WTC11 (cell line): ENCODE measurements at regions not wholly inside any gene's neighbourhood (a gene's known extent, or its start where the extent isn't known, plus 50 kb on each side); places are given as distances from the start of the nearest gene placed in this dataset.

Experiments
- ATAC-seq: fragments of 200-7000 bp; cut with Tn5 transposase; 2 replicates; pipeline ENCODE4 v1.10.0; 2021; ENCODE audit warnings: mild to moderate bottlenecking, moderate library complexity
- CTCF ChIA-PET: fragments of 300-600 bp; sonication (Branson Sonifier 250); formaldehyde crosslinking; loops from one replicate; lab custom pipeline; 2021; ENCODE audit warnings: antibody characterized with exemption; lab: Charles Lee
- POLR2A ChIA-PET: fragments of 350-600 bp; sonication (Branson Sonifier 250); formaldehyde crosslinking; loops from one replicate; lab custom pipeline; 2021; ENCODE audit warnings: antibody characterized with exemption; lab: Charles Lee
- DNase-seq: peaks from one replicate; pipeline ENCODE4 v3.0.0; 2021; ENCODE audit warnings: low spot score
- H3K27ac Mint-ChIP-seq: 2 replicates; pipeline ENCODE4 v1.8.0; 2021; ENCODE audit warnings: mixed read lengths
- H3K27me3 Mint-ChIP-seq: 2 replicates; pipeline ENCODE4 v1.8.0; 2021; ENCODE audit warnings: low read depth, mild to moderate bottlenecking, moderate library complexity, mixed read lengths
- H3K36me3 Mint-ChIP-seq: 2 replicates; pipeline ENCODE4 v1.8.0; 2021; ENCODE audit warnings: mixed read lengths
- H3K4me1 Mint-ChIP-seq: 2 replicates; pipeline ENCODE4 v1.8.0; 2022; ENCODE audit warnings: mixed read lengths
- H3K4me3 Mint-ChIP-seq: 2 replicates; pipeline ENCODE4 v1.8.0; 2021; ENCODE audit warnings: mild to moderate bottlenecking, moderate library complexity, mixed read lengths
- H3K9me3 Mint-ChIP-seq: 2 replicates; pipeline ENCODE4 v1.8.0; 2021; ENCODE audit warnings: mixed read lengths
- CREB1 ChIP-seq: sonication (generic); formaldehyde crosslinking; IDR thresholded peaks from 2 replicates; pipeline ENCODE4 v1.8.0; 2023; ENCODE audit warnings: mild to moderate bottlenecking, missing genetic modification reagents
- FOXP1 ChIP-seq: sonication (generic); formaldehyde crosslinking; IDR thresholded peaks from 2 replicates; pipeline ENCODE4 v1.8.0; 2022; ENCODE audit warnings: missing genetic modification reagents, mild to moderate bottlenecking, moderate library complexity, borderline replicate concordance
- GABPB1 ChIP-seq: sonication (generic); formaldehyde crosslinking; IDR thresholded peaks from 2 replicates; pipeline ENCODE4 v1.8.1; 2023; ENCODE audit warnings: mild to moderate bottlenecking, missing genetic modification reagents
- GRHL2 ChIP-seq: fragments of 250-450 bp; sonication (Bioruptor Pico); IDR thresholded peaks from 2 replicates; pipeline ENCODE4 v1.8.0; 2022; ENCODE audit warnings: mild to moderate bottlenecking, moderate library complexity; ENCODE audit not compliant: insufficient replicate concordance, severe bottlenecking
- IRF2 ChIP-seq: sonication (generic); formaldehyde crosslinking; IDR thresholded peaks from 2 replicates; pipeline ENCODE4 v1.8.0; 2022; ENCODE audit warnings: low read depth, missing genetic modification reagents, borderline replicate concordance
- KAT7 ChIP-seq: sonication (generic); formaldehyde crosslinking; IDR thresholded peaks from 2 replicates; pipeline ENCODE4 v1.8.1; 2023; ENCODE audit warnings: missing genetic modification reagents, mild to moderate bottlenecking, borderline replicate concordance
- MYBL2 ChIP-seq: sonication (generic); formaldehyde crosslinking; IDR thresholded peaks from 2 replicates; pipeline ENCODE4 v1.8.1; 2023; ENCODE audit warnings: mild to moderate bottlenecking, moderate library complexity, missing genetic modification reagents
- NR2C2 ChIP-seq: sonication (generic); formaldehyde crosslinking; IDR thresholded peaks from 2 replicates; pipeline ENCODE4 v1.8.0; 2022; ENCODE audit warnings: mild to moderate bottlenecking, missing genetic modification reagents
- PRRX2 ChIP-seq: fragments of 250-450 bp; sonication (Bioruptor Pico); IDR thresholded peaks from 2 replicates; pipeline ENCODE4 v1.8.0; 2021; ENCODE audit warnings: mild to moderate bottlenecking
- SMAD3 ChIP-seq: sonication (generic); formaldehyde crosslinking; IDR thresholded peaks from 2 replicates; pipeline ENCODE4 v1.8.0; 2022; ENCODE audit warnings: missing genetic modification reagents, mild to moderate bottlenecking, borderline replicate concordance
- SMAD4 ChIP-seq: sonication (generic); formaldehyde crosslinking; IDR thresholded peaks from 2 replicates; pipeline ENCODE4 v1.8.0; 2022; ENCODE audit warnings: mild to moderate bottlenecking, missing genetic modification reagents
- SOX15 ChIP-seq: fragments of 250-450 bp; sonication (Bioruptor Pico); IDR thresholded peaks from 2 replicates; pipeline ENCODE4 v1.9.0; 2021; ENCODE audit warnings: mild to moderate bottlenecking
- SP1 ChIP-seq: sonication (generic); formaldehyde crosslinking; conservative IDR thresholded peaks from 2 replicates; pipeline ENCODE4 v1.8.1; 2022; ENCODE audit warnings: missing genetic modification reagents
- TEAD4 ChIP-seq: sonication (generic); formaldehyde crosslinking; IDR thresholded peaks from 2 replicates; pipeline ENCODE4 v1.8.0; 2022; ENCODE audit warnings: mild to moderate bottlenecking, missing genetic modification reagents
- ZNF263 ChIP-seq: sonication (generic); formaldehyde crosslinking; IDR thresholded peaks from 2 replicates; pipeline ENCODE4 v1.8.1; 2022; ENCODE audit warnings: low read depth, mild to moderate bottlenecking, moderate library complexity, missing genetic modification reagents
- ZNF317 ChIP-seq: sonication (generic); formaldehyde crosslinking; IDR thresholded peaks from 2 replicates; pipeline ENCODE4 v1.8.1; 2023; ENCODE audit warnings: low read depth, mild to moderate bottlenecking, moderate library complexity, missing genetic modification reagents, borderline replicate concordance
- TF ChIP-seq, protein P1 (sequence below): sonication (generic); formaldehyde crosslinking; IDR thresholded peaks from 2 replicates; pipeline ENCODE4 v1.8.0; 2022; ENCODE audit warnings: mild to moderate bottlenecking, missing genetic modification reagents
- TF ChIP-seq, protein P2 (sequence below): sonication (generic); formaldehyde crosslinking; conservative IDR thresholded peaks from 2 replicates; pipeline ENCODE4 v1.8.1; 2023; ENCODE audit warnings: mild to moderate bottlenecking, low read depth, missing genetic modification reagents, moderate library complexity
- TF ChIP-seq, protein P3 (sequence below): sonication (generic); formaldehyde crosslinking; IDR thresholded peaks from 2 replicates; pipeline ENCODE4 v1.8.1; 2022; ENCODE audit warnings: low read depth, mild to moderate bottlenecking, moderate library complexity, missing genetic modification reagents, borderline replicate concordance
- TF ChIP-seq, protein P4 (sequence below): fragments of 200-600 bp; IDR thresholded peaks from 2 replicates; pipeline ENCODE4 v1.8.0; 2022; ENCODE audit warnings: antibody characterized with exemption
- TF ChIP-seq, protein P5 (sequence below): fragments of 250-450 bp; sonication (Bioruptor Pico); IDR thresholded peaks from 2 replicates; pipeline ENCODE4 v1.9.0; 2021; ENCODE audit warnings: mild to moderate bottlenecking
- TF ChIP-seq, protein P6 (sequence below): sonication (generic); formaldehyde crosslinking; conservative IDR thresholded peaks from 2 replicates; pipeline ENCODE4 v1.8.1; 2022; ENCODE audit warnings: mild to moderate bottlenecking, missing genetic modification reagents
- TF ChIP-seq, protein P7 (sequence below): sonication (generic); formaldehyde crosslinking; IDR thresholded peaks from 2 replicates; pipeline ENCODE4 v1.8.1; 2022; ENCODE audit warnings: low read depth, missing genetic modification reagents, borderline replicate concordance

DNA sequence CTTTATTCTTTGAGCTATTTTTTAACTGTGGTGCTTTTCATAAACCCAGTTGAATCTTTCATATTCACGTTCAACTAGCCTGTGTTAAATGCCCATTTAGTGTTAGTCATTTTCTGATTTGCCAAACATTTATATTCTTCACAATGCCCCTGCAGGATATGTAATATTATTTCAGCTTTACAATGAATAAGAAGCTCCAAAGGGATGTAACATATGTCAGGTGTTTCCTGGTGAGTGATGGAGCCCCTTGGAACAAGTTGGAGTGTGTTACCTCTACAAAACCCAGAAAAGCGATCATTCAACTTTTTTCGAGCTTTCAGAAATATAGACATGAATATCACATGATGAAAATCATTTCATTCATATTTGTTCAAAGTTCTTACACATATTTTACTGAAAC lies 471.0 kb upstream of the CDH2 start:
- peaks cover 5% of the 10 kb centered on the region for H3K4me1 Mint-ChIP-seq
- no peak overlapping the region for H3K27ac Mint-ChIP-seq
- H3K27me3 Mint-ChIP-seq = no peaks in the 10 kb centered on the region
- H3K36me3 Mint-ChIP-seq = no peaks in the 10 kb centered on the region
- ATAC-seq (no peak), DNase-seq (no peak)
- CTCF ChIA-PET = no interaction called here
- POLR2A ChIA-PET = no interaction called here
- no peak for TF ChIP-seq MYBL2 (CRISPR knock-in tag)
- H3K4me3 Mint-ChIP-seq = no peak overlapping the region
- H3K9me3 Mint-ChIP-seq = no peaks in the 10 kb centered on the region

DNA sequence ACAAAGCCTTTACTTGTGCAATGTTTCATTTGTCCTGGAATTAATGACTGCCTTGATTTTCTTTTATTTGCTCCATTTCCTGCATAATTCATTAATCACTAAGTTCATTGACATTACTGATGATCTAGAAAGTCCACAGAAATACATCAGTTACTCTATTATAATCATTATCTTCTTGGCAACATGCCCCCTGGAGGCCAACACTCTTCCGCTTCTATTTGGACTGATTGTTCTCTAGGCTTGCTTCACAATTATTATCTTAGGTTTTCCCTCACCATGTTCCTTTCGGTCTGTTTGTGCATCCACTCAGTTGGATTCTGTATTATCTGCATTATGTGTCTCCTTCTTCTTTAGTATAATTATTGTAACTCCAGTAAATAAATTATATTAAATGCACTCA lies 461.0 kb upstream of the CDH2 start:
- H3K27ac Mint-ChIP-seq = no peak overlapping the region
- POLR2A ChIA-PET = no interaction called here
- CTCF ChIA-PET = interaction anchor here (1.0 kb wide), 1 partner anchor 73 kb away, joined by 3 read pairs; no protein-coding TSS in a partner anchor
- no peaks in the 10 kb centered on the region for H3K36me3 Mint-ChIP-seq
- no peak for DNase-seq
- peaks cover 13% of the 10 kb centered on the region for H3K4me1 Mint-ChIP-seq
- ATAC-seq = no peak
- H3K27me3 Mint-ChIP-seq = no peaks in the 10 kb centered on the region
- TF ChIP-seq, protein P1, sequence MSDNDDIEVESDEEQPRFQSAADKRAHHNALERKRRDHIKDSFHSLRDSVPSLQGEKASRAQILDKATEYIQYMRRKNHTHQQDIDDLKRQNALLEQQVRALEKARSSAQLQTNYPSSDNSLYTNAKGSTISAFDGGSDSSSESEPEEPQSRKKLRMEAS = no peak
- TF ChIP-seq CREB1 = no peak
- TF ChIP-seq TEAD4 (CRISPR knock-in tag) = no peak
- no peak for TF ChIP-seq MYBL2 (CRISPR knock-in tag)
- TF ChIP-seq SMAD3 (CRISPR knock-in tag) = no peak
- no peak for TF ChIP-seq SOX15 (CRISPR knock-in tag)
- TF ChIP-seq ZNF317 = no peak
- TF ChIP-seq, all 79 proteins: peak for 0
- peaks cover 12% of the 10 kb centered on the region for H3K9me3 Mint-ChIP-seq
- no peak overlapping the region for H3K4me3 Mint-ChIP-seq

DNA sequence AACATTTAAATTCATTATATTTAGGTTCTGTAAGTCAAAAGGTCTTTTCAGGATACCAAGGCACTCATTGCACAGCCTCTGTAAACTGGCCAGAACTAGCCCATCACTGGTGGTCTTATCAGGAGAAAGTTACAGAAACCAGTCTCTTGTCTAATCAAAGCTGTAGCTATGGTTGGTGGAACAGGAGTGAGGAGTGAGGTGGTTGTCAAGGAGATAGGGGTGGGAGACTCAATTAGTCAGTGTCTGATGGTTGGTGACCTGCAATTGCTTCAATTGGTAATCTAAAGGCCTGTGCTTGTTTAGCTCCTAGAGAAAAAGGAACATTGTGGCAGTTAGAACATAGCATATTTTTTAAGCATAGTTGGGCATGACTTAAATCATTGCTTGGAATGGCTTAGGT lies 458.6 kb upstream of the CDH2 start:
- H3K4me1 Mint-ChIP-seq = peaks cover 13% of the 10 kb centered on the region
- H3K4me3 Mint-ChIP-seq = no peak overlapping the region
- no peaks in the 10 kb centered on the region for H3K36me3 Mint-ChIP-seq
- no peaks in the 10 kb centered on the region for H3K27me3 Mint-ChIP-seq
- H3K27ac Mint-ChIP-seq = no peak overlapping the region
- CTCF ChIA-PET = interaction anchor here (1.4 kb wide), 1 partner anchor 22 kb away, joined by 4 read pairs; no protein-coding TSS in a partner anchor
- TF ChIP-seq, protein P2, sequence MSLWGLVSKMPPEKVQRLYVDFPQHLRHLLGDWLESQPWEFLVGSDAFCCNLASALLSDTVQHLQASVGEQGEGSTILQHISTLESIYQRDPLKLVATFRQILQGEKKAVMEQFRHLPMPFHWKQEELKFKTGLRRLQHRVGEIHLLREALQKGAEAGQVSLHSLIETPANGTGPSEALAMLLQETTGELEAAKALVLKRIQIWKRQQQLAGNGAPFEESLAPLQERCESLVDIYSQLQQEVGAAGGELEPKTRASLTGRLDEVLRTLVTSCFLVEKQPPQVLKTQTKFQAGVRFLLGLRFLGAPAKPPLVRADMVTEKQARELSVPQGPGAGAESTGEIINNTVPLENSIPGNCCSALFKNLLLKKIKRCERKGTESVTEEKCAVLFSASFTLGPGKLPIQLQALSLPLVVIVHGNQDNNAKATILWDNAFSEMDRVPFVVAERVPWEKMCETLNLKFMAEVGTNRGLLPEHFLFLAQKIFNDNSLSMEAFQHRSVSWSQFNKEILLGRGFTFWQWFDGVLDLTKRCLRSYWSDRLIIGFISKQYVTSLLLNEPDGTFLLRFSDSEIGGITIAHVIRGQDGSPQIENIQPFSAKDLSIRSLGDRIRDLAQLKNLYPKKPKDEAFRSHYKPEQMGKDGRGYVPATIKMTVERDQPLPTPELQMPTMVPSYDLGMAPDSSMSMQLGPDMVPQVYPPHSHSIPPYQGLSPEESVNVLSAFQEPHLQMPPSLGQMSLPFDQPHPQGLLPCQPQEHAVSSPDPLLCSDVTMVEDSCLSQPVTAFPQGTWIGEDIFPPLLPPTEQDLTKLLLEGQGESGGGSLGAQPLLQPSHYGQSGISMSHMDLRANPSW = no peak
- H3K9me3 Mint-ChIP-seq = peaks cover 12% of the 10 kb centered on the region
- no peak for ATAC-seq
- no peak for DNase-seq
- POLR2A ChIA-PET = no interaction called here

DNA sequence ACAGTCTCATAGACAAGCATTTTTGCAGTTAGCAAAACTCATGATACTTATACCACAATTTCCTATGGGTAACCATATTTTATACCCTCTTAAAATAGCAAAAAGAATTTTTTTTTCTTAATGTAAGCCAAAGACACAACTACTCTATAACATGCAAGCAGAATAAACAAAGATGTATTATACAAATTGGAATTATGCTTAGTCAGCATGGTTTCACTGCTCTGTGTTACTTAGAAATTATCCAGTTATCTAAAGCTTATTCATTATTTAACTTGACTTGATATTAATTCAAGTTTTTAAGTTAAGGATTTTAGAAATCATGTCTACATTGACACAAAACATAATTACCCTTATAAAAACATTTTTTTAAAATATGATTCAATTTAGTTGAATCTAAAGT lies 449.8 kb upstream of the CDH2 start:
- DNase-seq = no peak
- Mint-ChIP-seq H3K27me3 (no peaks in the 10 kb centered on the region), H3K27ac (no peak overlapping the region), H3K36me3 (no peaks in the 10 kb centered on the region), H3K9me3 (no peaks in the 10 kb centered on the region), H3K4me3 (no peak overlapping the region), H3K4me1 (no peaks in the 10 kb centered on the region)
- ChIA-PET CTCF (no interaction called here), POLR2A (no interaction called here)
- ATAC-seq = no peak
- TF ChIP-seq IRF2 (CRISPR knock-in tag) = no peak
- TF ChIP-seq GABPB1 (CRISPR knock-in tag) = no peak
- TF ChIP-seq, protein P3, sequence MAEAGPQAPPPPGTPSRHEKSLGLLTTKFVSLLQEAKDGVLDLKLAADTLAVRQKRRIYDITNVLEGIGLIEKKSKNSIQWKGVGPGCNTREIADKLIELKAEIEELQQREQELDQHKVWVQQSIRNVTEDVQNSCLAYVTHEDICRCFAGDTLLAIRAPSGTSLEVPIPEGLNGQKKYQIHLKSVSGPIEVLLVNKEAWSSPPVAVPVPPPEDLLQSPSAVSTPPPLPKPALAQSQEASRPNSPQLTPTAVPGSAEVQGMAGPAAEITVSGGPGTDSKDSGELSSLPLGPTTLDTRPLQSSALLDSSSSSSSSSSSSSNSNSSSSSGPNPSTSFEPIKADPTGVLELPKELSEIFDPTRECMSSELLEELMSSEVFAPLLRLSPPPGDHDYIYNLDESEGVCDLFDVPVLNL (CRISPR knock-in tag) = no peak
- TF ChIP-seq, protein P4, sequence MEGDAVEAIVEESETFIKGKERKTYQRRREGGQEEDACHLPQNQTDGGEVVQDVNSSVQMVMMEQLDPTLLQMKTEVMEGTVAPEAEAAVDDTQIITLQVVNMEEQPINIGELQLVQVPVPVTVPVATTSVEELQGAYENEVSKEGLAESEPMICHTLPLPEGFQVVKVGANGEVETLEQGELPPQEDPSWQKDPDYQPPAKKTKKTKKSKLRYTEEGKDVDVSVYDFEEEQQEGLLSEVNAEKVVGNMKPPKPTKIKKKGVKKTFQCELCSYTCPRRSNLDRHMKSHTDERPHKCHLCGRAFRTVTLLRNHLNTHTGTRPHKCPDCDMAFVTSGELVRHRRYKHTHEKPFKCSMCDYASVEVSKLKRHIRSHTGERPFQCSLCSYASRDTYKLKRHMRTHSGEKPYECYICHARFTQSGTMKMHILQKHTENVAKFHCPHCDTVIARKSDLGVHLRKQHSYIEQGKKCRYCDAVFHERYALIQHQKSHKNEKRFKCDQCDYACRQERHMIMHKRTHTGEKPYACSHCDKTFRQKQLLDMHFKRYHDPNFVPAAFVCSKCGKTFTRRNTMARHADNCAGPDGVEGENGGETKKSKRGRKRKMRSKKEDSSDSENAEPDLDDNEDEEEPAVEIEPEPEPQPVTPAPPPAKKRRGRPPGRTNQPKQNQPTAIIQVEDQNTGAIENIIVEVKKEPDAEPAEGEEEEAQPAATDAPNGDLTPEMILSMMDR = no peak
- no peak for TF ChIP-seq SOX15 (CRISPR knock-in tag)
- no peak for TF ChIP-seq GRHL2 (CRISPR knock-in tag)
- TF ChIP-seq PRRX2 (CRISPR knock-in tag) = no peak
- TF ChIP-seq NR2C2 (CRISPR knock-in tag) = no peak
- no peak for TF ChIP-seq SP1
- no peak for TF ChIP-seq FOXP1 (CRISPR knock-in tag)
- TF ChIP-seq, protein P5, sequence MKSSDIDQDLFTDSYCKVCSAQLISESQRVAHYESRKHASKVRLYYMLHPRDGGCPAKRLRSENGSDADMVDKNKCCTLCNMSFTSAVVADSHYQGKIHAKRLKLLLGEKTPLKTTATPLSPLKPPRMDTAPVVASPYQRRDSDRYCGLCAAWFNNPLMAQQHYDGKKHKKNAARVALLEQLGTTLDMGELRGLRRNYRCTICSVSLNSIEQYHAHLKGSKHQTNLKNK (CRISPR knock-in tag) = no peak
- TF ChIP-seq SMAD4 = no peak
- no peak for TF ChIP-seq ZNF263 (CRISPR knock-in tag)
- TF ChIP-seq, protein P6, sequence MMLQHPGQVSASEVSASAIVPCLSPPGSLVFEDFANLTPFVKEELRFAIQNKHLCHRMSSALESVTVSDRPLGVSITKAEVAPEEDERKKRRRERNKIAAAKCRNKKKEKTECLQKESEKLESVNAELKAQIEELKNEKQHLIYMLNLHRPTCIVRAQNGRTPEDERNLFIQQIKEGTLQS = no peak
- TF ChIP-seq, protein P7, sequence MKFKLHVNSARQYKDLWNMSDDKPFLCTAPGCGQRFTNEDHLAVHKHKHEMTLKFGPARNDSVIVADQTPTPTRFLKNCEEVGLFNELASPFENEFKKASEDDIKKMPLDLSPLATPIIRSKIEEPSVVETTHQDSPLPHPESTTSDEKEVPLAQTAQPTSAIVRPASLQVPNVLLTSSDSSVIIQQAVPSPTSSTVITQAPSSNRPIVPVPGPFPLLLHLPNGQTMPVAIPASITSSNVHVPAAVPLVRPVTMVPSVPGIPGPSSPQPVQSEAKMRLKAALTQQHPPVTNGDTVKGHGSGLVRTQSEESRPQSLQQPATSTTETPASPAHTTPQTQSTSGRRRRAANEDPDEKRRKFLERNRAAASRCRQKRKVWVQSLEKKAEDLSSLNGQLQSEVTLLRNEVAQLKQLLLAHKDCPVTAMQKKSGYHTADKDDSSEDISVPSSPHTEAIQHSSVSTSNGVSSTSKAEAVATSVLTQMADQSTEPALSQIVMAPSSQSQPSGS = no peak
- TF ChIP-seq KAT7 (CRISPR knock-in tag) = no peak
